Activated CD4-positive, alpha-beta T cell treated with anti-CD3 and anti-CD28 coated beads, Interleukin-2, Interleukin-6, amounts not matched to agents 100 ng/mL and 50 ng/mL, durations not matched to agents 16 hours and 8 hours (primary cell): ENCODE measurements at regions not wholly inside any gene's neighbourhood (a gene's known extent, or its start where the extent isn't known, plus 50 kb on each side); places are given as distances from the start of the nearest gene placed in this dataset.

Experiments
- DNase-seq: peaks from one replicate; pipeline ENCODE4 v3.0.0-alpha.2; 2020

DNA sequence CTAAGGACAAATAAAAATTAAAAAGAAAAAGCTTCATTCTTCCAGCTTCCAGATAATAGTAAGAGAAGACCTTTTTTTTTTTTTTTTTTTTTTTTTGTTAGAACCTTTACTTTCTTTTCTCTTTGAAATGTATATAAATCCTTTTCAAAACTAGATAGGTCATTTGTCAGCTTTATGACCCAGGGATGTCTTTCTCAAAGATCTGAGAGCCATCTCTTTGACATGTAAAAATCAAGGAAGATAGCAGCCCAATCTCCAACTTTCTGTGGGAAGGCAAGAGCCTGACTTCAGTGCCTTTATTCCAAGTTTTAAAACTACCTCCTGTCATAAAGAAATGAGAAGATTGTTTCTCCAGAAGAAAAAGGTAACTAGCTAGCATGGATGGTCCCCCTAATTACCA, 203.3 kb upstream of the LRFN5 start:
- no peak for DNase-seq

DNA sequence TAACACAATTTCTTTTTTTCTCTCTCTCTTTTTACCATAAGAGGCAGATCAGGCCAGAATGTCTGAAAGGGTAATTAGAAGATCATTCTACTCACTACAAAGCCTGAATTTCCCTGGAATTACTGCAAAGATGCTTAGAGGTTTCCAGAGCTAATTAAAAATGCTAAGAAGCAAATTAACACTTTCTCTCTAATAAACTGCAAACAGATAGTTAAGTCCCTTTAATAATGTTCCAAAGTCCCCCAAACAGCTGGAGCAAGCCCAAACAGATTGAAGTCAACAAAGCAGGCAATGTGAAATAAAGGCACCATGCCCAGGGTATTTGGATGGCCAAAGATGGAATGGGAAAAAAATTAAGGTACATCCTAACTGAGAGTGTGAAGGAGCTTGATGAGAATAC, 208.8 kb upstream of the LRFN5 start:
- no peak for DNase-seq

GRCh38 chr14:41393512-41393911, 213.2 kb upstream of the LRFN5 start:
- DNase-seq, result no peak

- no peak for DNase-seq
Measured at GRCh38 chr14:41392226-41392625, 214.4 kb upstream of the LRFN5 start.

DNA sequence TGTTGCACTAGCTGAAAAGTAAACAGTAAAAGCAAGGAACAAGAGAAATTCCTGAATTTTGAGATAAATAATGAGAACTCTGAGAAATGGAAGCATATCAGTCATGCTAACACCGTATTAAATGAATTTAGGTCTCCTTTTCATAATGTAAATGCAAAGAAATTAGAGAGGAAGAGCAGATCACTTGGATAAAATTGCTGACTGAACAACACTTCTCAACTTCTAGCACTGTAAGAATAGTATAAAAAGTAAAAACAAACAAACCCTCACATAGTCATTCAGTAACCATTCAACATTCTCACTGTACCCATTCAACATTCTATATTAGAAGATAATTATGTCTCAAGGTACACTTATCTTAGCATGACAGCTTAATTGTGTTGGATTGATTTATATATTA, 217.3 kb upstream of the LRFN5 start:
- no peak for DNase-seq

GRCh38 chr14:41385797-41386196, 220.9 kb upstream of the LRFN5 start:
- no peak for DNase-seq

DNA sequence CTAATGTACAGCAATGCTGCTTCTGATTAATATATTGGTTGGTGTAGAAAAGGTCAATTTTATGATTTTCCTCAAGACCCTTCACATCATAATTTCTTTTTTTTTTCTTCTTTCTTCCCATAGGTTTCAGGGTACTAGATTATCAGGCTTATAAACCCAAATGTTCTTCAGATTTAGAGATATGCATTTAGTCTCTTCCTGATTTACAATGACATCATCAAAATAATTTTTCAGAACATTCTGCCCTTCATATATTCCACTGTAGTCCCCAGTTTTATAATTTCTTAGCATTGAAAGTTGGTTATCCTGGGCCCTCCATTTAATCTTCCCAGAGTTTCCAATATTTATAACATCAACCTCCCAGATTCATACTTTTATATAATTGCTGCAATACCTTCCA, 226.7 kb upstream of the LRFN5 start:
- DNase-seq, result no peak

DNA sequence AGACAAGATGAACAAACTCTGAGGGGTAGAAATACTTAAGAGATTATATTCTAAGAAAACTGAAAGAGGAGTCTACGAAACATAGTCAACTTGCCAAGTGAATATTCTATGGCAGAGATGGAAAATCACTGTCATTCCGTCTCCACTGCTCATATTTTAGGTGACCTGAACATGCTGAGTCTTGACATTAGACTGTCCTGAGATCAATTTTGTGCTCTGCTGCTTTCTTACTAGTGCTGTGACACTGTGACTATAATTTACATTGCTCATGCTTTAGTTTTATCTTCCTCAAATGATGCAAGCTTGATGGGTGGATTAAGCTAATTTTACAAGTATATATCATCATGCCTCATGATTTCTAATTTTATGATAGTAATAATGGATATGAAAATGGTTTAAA, 228.2 kb upstream of the LRFN5 start:
- no peak for DNase-seq

GRCh38 chr14:41377932-41378331, 228.7 kb upstream of the LRFN5 start:
- DNase-seq, result no peak

GRCh38 chr14:41374092-41374491, 232.6 kb upstream of the LRFN5 start:
- DNase-seq, result no peak

- DNase-seq, result no peak
Measured at GRCh38 chr14:41362139-41362538, 244.5 kb upstream of the LRFN5 start.

DNA sequence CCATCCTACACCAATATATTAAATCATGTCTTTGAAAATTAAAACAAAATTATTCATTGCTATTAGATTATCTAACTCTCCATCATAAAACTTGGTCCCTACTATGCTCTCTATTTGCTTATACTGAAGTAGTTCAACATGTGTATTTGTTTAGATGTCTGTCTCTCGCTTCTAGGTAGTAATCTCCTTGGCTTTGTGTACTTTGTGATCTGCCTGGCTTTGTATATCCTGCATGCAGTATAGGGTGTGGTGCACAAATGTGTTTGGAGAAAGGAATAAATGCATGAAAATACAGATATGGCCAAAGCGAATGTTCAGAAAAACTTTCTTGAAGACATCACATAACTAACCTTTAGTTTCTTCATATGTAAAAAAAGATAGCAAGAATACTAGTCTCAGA, 246.6 kb upstream of the LRFN5 start:
- DNase-seq, result no peak

DNA sequence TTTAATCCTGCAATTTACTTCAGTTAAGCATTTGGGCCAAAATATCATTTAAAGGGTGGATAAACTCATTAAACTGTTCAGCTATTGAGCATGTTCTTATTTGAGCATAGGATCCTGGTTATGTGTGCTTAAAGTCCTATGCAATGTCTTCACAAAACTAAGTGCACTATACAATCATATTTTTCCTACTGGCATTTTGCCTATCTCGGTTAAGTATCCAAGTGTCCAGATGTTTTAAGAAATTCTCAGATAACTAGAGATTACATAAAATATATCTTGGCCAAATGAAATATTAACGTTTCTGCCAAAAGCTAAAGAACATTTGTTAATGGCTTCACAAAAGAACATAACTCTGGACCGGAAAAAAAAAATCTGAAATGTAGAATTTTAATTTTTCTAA, 250.8 kb upstream of the LRFN5 start:
- DNase-seq, result no peak

DNA sequence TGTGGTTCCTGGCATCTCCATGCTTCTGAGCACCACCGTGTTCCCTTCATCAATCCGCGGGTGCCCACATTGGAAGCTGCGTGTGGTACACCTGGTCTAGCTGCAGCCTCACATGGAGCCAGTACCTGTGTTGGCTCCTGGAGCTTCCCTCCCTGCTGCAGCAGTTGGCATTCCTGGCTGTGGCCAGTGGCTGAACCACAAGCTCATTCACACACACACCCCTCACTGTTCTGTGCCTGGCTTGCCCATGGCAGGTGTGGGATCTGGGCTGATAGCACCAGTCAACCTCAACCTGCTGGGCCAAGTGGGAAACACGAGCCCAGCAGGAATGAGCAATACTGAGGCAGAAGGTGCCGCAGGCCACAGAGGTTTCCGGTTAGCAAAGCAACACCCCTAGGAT, 256.2 kb upstream of the LRFN5 start:
- DNase-seq, result no peak

DNA sequence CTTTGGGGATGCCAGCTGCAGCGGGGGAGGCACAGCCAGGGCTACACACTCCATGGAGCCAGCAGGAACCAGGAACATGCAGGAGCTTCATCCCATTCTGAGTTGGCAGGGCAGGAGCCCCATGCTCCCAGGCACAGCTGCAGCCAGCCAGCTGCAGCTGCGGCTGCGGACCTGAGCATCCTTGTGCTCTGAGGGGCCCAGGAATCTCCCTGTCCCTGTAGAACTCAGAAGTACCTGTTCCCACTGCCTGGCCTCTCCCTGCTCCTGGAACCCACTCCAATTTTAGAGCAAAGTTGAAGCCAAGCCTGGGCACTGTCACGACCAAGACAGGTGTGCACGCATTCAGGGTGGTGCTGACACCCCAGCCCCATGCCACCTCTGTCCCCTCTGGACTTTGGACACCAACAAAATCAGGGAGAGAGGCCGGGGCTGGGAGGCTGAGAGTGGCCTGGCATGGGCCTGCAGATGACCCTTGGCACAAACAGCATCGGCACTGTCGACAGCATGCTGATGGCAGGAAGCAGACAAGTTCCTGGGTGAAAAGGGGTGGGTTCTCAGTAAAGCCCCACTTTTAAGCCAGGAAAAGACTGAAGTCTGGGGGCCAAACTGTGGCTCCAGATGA, 257.3 kb upstream of the LRFN5 start:
- no peak for DNase-seq

- no peak for DNase-seq
Measured at GRCh38 chr14:41343857-41344256, 262.8 kb upstream of the LRFN5 start.

- no peak for DNase-seq
Measured at GRCh38 chr14:41313196-41313595, 293.5 kb upstream of the LRFN5 start.

- DNase-seq, result no peak
Measured at GRCh38 chr14:41303506-41303905, 303.2 kb upstream of the LRFN5 start.

GRCh38 chr14:41302776-41303175, 303.9 kb upstream of the LRFN5 start:
- no peak for DNase-seq

DNA sequence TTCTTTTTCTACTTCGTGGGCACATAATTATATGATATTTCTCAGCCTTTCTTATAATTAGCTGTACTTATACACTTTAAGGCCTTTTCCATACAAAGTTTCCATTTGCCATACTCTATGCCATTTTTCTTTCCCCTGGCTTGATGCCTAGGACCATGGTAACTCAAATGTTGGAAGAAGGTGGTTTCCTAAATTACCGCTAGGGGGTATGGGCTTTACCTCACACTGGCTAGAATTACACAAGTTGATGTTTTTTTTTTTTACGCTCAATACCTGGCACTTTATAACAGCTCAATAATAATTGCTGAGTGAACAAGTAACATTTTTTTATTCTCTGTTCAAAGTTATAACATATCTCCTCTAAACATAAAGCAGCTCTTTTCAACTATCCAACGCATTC, 306.8 kb upstream of the LRFN5 start:
- DNase-seq, result no peak

DNA sequence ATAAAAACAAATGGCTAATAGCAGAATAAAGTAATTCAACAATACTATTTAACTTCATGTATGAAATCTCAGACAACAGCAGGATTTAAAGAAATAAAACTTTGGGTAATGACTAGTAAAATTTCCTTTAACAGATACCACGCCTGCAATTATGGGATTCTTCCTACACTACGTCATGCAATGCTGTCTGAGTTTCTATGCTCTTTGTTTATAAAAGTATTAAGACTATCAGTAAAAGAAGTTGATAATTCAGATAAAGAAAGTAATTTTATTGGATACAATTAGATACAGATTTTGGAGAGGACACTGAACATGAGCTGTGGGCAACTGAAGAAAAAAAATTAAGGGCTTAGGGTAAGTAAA, 308.4 kb upstream of the LRFN5 start:
- no peak for DNase-seq

DNA sequence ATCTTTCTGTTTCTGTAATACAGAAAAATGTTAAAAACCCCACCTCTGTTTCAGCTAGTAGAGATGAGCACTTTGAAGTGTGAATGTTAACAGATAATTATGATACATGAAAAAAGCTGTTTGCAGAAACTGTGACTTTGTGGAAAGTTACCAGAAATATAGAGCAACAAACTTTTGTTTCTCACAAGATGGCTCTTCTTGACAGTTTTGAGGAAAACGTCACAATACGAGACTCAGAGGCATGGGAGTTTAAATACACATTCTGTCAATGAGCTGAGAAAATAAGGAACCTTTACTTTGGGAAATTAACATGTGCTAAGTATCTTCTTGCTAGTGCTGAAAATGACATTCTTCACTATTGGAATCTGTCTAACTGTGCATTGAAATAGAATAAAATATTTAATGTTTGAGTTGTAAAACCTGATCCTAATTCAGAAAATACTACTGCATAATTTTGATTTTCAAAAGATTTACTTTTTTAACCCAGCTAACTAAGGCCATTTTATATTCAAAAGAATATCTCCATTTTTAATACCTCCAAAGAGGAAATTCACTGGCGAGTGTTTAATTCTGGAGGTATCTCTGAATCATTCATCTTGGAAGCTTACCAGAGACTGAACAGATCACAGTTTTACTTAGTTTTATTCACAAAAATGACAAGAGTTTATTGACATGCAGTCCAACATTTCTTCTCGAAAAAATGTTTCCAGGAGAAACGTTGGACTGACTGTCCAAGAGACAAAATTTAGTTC, 308.9 kb upstream of the LRFN5 start:
- no peak for DNase-seq

- DNase-seq, result no peak
Measured at GRCh38 chr14:41295734-41296133, 310.9 kb upstream of the LRFN5 start.

GRCh38 chr14:41289025-41289424, 317.7 kb upstream of the LRFN5 start:
- DNase-seq, result no peak

DNA sequence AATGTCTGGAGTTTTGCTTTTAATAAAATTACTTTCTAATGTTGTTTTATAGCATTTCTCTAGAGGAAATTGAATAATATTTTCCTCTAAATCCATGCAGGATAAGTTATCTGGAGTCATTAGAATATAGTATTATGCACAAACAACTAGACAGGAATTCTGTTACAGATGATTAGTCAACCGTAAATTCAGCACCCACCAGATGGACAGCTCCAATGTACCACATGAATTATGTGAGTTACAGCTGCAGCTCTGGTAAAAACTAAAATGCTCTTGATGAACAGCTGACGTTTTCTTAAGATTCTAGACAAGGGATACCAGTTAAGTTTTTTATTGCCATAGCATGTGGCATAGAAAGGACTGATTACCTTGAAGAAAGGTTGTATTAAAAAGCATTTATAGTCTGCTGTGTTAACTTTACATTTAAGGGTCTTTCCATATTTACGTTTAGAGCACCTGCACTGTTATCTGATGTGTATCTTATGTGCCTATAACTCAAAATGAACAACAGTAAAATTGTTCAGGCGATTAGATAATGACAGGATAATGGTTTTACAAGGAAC, 321.4 kb upstream of the LRFN5 start:
- DNase-seq, result peak; percentile 3
